Vagina (tissue), 2 donors: ENCODE measurements at regions not wholly inside any gene's neighbourhood (a gene's known extent, or its start where the extent isn't known, plus 50 kb on each side); places are given as distances from the start of the nearest gene placed in this dataset.

Source experiments
- DNase-seq, 2 donors: peaks; one replicate each; pipeline ENCODE4 v3.0.0-alpha.2; 2017; ENCODE audit errors: extremely low spot score in 2 of 2
- H3K27ac ChIP-seq: fragments of 200-600 bp; sonication (generic); one replicate; pipeline ENCODE4 v1.5.1; 2019
- H3K27me3 ChIP-seq: fragments of 200-600 bp; sonication (generic); one replicate; pipeline ENCODE4 v1.5.1; 2019
- H3K36me3 ChIP-seq, 2 donors: fragments of 200-600 bp; sonication (generic); one replicate each; pipeline ENCODE4 v1.5.1; 2017 to 2019
- H3K4me1 ChIP-seq: fragments of 200-600 bp; sonication (generic); one replicate; pipeline ENCODE4 v1.5.1; 2019
- H3K4me3 ChIP-seq, 2 donors: fragments of 200-600 bp; sonication (generic); 1 replicate in 1 of 2; 2 replicates in 1 of 2; pipeline ENCODE4 v1.5.1; 2016 to 2019
- H3K9me3 ChIP-seq: fragments of 200-600 bp; sonication (generic); one replicate; pipeline ENCODE4 v1.5.1; 2019
- CTCF ChIP-seq, 3 experiments: fragments of 450-650 bp in 2 of 3; fragments of 200-600 bp in 1 of 3; sonication (generic) in 1 of 3; IDR thresholded peaks; one replicate each; pipeline ENCODE4 v1.5.1; 2017 to 2019; ENCODE audit warnings: antibody characterized with exemption in 3 of 3, mild to moderate bottlenecking in 2 of 3, moderate library complexity in 2 of 3
- POLR2A ChIP-seq, 2 donors: fragments of 450-650 bp; IDR thresholded peaks; one replicate each; pipeline ENCODE4 v1.6.1; 2017; ENCODE audit warnings: antibody characterized with exemption in 2 of 2, mild to moderate bottlenecking in 2 of 2, moderate library complexity in 2 of 2
- POLR2AphosphoS5 ChIP-seq, 2 donors: sonication (generic); formaldehyde crosslinking; IDR thresholded peaks; one replicate each; pipeline ENCODE4 v1.9.0; 2017; ENCODE audit warnings: antibody characterized with exemption in 2 of 2, mild to moderate bottlenecking in 2 of 2, low read depth in 1 of 2; ENCODE audit not compliant: insufficient read depth in 1 of 2
- intact Hi-C: fragments of 100-400 bp; cut with DNase I; formaldehyde crosslinking; loops from one replicate; pipeline ENCODE4 v1.15.1; 2023

DNA sequence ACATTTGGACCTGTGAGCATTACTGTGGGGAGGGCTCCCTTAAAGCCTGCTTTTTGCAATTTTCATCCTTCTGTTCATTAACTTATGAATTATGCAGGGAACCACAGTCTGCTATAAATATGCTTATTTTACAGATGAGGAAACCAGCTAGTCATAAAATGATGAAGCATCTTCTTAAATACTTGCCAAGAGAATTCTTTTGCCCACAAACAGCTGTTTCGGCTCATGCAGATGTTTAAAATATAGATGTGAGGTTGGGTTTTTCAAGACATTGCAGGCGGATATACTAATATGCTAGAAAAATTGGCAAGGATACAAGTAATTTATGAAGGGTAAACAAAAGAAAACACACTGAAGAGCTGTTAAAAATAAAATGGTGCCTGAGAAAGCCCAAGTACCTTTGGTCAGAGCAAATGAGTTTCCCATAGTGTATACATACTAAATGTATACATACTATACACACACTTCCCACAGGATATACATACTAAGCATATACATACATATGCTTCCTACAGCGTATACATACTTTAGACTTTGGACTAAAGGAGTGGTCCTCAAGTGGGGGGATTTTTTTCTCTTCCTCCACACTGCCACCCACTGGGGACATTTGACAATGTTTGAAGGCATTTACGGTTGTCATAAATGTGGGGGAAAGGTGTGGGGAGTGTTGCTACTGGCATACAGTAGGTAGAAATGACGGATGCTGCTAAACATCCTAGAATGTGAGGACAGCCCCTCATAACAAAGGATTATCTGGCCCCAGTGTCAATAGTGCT, 164.9 kb upstream of the CSNK1A1L start:
- H3K4me3 ChIP-seq = no peak overlapping the region
- no peak for DNase-seq

GRCh38 chr13:37263871-37264270, 158.4 kb upstream of the CSNK1A1L start:
- Histone ChIP-seq H3K36me3 (no peaks in the 10 kb centered on the region), H3K4me3 (no peak overlapping the region), H3K4me1 (no peaks in the 10 kb centered on the region), H3K27ac (no peak overlapping the region), H3K9me3 (peaks cover 3% of the 10 kb centered on the region), H3K27me3 (no peaks in the 10 kb centered on the region)
- intact Hi-C loops = no loop called here
- DNase-seq = no peak
- TF ChIP-seq CTCF (IDR thresholded peaks at IDR 0.05) = no peak
- TF ChIP-seq POLR2AphosphoS5 (IDR thresholded peaks at IDR 0.05; ENCODE audit: insufficient read depth in 1 of 2, low read depth in 1 of 2) = no peak
- no peak for TF ChIP-seq POLR2A (IDR thresholded peaks at IDR 0.05)

More for the DNA sequence above, 164.9 kb upstream of the CSNK1A1L start:
- no peak for TF ChIP-seq CTCF (IDR thresholded peaks at IDR 0.05)
- TF ChIP-seq POLR2A (IDR thresholded peaks at IDR 0.05) = no peak
- TF ChIP-seq POLR2AphosphoS5 (IDR thresholded peaks at IDR 0.05; ENCODE audit: insufficient read depth in 1 of 2, low read depth in 1 of 2) = no peak
- Histone ChIP-seq H3K27me3 (no peaks in the 10 kb centered on the region), H3K36me3 (no peaks in the 10 kb centered on the region), H3K27ac (no peak overlapping the region), H3K9me3 (peaks cover 5% of the 10 kb centered on the region), H3K4me1 (no peaks in the 10 kb centered on the region)
- intact Hi-C loops = no loop called here

DNA sequence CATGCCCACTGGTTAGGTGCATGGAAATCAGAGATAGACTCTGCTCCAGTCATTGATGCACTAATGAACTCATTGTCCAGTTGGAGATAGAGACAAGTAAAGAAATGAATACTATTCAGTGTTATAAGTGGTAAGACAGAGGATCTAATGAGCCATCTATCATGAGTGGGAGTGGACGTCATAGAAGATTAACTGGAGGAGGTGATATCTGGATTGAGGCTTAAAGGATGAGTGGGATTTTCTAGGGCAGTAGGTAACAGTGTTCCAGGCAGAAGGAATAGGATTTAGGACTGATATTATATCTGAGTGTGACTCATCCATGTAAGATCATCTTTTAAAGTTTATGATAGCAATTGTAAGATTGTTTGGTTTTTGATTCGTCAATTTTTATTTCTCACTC, 152.2 kb upstream of the CSNK1A1L start:
- no peak for TF ChIP-seq CTCF (IDR thresholded peaks at IDR 0.05)
- no peak overlapping the region for H3K4me3 ChIP-seq
- no peak overlapping the region for H3K27ac ChIP-seq
- no peak for DNase-seq
- no peaks in the 10 kb centered on the region for H3K36me3 ChIP-seq
- H3K4me1 ChIP-seq = no peaks in the 10 kb centered on the region
- H3K9me3 ChIP-seq = peaks cover 3% of the 10 kb centered on the region
- no peaks in the 10 kb centered on the region for H3K27me3 ChIP-seq
- intact Hi-C loops = no loop called here

- no peak overlapping the region for H3K27ac ChIP-seq
- no peak for DNase-seq
- intact Hi-C loops = no loop called here
- TF ChIP-seq POLR2AphosphoS5 (IDR thresholded peaks at IDR 0.05; ENCODE audit: insufficient read depth in 1 of 2, low read depth in 1 of 2) (no peak), POLR2A (IDR thresholded peaks at IDR 0.05) (no peak), CTCF (IDR thresholded peaks at IDR 0.05) (no peak)
- H3K9me3 ChIP-seq = peaks cover 3% of the 10 kb centered on the region
- H3K4me3 ChIP-seq = no peak overlapping the region
- no peaks in the 10 kb centered on the region for H3K4me1 ChIP-seq
- H3K36me3 ChIP-seq = no peaks in the 10 kb centered on the region
- H3K27me3 ChIP-seq = no peaks in the 10 kb centered on the region
These were observed 151.6 kb upstream of the CSNK1A1L start for GRCh38 chr13:37257051-37257450.

DNA sequence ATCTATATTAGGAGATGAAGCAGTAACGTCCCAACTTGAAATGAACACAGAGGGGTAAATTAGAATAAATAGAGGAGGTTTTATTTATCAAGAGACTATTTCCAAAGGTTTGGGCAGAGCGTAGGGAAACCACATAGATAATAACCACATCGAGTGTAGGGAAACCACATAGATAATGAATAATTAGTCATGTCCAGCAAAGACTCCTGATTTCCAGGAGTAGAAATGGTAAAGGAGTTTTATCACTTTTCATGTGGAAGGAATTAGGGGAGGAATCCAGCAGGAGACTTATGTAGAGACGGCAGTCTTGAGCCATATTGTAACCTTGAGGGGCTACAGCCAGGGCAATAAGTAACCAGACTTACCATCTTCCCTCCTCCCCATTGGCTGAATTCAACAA, 136.3 kb upstream of the CSNK1A1L start:
- Histone ChIP-seq H3K4me3 (no peak overlapping the region), H3K9me3 (no peaks in the 10 kb centered on the region), H3K27me3 (no peaks in the 10 kb centered on the region), H3K27ac (no peak overlapping the region), H3K36me3 (no peaks in the 10 kb centered on the region), H3K4me1 (no peaks in the 10 kb centered on the region)
- intact Hi-C loops = no loop called here
- TF ChIP-seq POLR2AphosphoS5 (IDR thresholded peaks at IDR 0.05; ENCODE audit: insufficient read depth in 1 of 2, low read depth in 1 of 2) = no peak
- TF ChIP-seq POLR2A (IDR thresholded peaks at IDR 0.05) = no peak
- no peak for TF ChIP-seq CTCF (IDR thresholded peaks at IDR 0.05)
- no peak for DNase-seq
